ENCODE measurements at regions not wholly inside any gene's neighbourhood (a gene's known extent, or its start where the extent isn't known, plus 50 kb on each side); places are given as distances from the start of the nearest gene placed in this dataset.

DNA sequence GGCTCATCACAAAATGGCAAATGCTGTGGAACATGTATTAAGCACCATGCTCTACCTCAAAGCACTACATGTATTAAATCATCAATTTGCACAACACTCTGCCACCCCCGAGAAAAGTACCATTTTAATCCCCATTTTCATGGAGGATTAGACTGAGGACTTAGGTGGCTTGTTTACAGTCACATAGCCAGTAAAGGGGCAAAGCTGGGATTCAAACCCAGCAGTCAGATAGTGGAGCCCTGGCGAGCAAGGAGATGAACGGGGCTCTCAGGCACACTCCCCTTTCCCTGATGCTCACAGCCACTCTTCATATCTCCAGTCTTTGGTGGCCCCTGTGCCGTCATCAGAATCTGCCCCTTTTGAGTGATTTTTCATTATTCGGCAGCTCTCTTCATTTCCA, 262.9 kb downstream of the DIRAS2 start:
- Histone ChIP-seq H2AFZ (ENCODE audit: insufficient read depth, low read length, poor library complexity) (no peak overlapping the region), H3K36me3 (ENCODE audit: control insufficient read depth in 1 of 2, insufficient read depth in 2 of 2, low read length in 2 of 2) (no peaks in the 10 kb centered on the region), H2BK120ac (ENCODE audit: insufficient read depth, low read length, poor library complexity) (no peak overlapping the region), H3K4me3 (ENCODE audit: low read depth, low read length) (no peak overlapping the region), H3K23ac (ENCODE audit: low read length) (no peak overlapping the region), H3K4me2 (ENCODE audit: low read length) (no peak overlapping the region), H2BK12ac (ENCODE audit: low read length) (no peak overlapping the region), H3K79me2 (ENCODE audit: control insufficient read depth, insufficient read depth, low read length, poor library complexity) (no peaks in the 10 kb centered on the region), H3K4me1 (ENCODE audit: control insufficient read depth in 1 of 2, insufficient read depth in 2 of 2, low read length in 2 of 2) (no peaks in the 10 kb centered on the region), H3K9me3 (ENCODE audit: insufficient read depth, low read depth, low read length) (no peaks in the 10 kb centered on the region), H4K91ac (ENCODE audit: low read depth, low read length) (no peak overlapping the region), H3K14ac (ENCODE audit: low read length) (no peak overlapping the region), H4K12ac (ENCODE audit: low read depth, low read length) (no peak overlapping the region), H2AK5ac (ENCODE audit: low read length) (no peak overlapping the region), H3K4ac (ENCODE audit: low read depth, low read length) (no peak overlapping the region), H3K27ac (ENCODE audit: low read depth, low read length) (no peak overlapping the region), H3K9ac (ENCODE audit: low read length) (no peak overlapping the region), H3K18ac (ENCODE audit: low read length) (no peak overlapping the region), H3K79me1 (ENCODE audit: low read length) (no peaks in the 10 kb centered on the region), H2BK5ac (ENCODE audit: low read depth, low read length, poor library complexity) (no peak overlapping the region), H4K8ac (ENCODE audit: low read depth, low read length) (no peak overlapping the region), H3K27me3 (ENCODE audit: insufficient read depth, low read length) (no peaks in the 10 kb centered on the region)
- DNase-seq, result no peak
- WGBS (ENCODE audit: extremely low coverage, insufficient coverage, insufficient read length), result no CpG with 5 or more reads among the region's 5 CpGs

- H2BK12ac ChIP-seq (ENCODE audit: low read length), result no peak overlapping the region
- no peak overlapping the region for H3K14ac ChIP-seq (ENCODE audit: low read length)
- no peaks in the 10 kb centered on the region for H3K4me1 ChIP-seq (ENCODE audit: control insufficient read depth in 1 of 2, insufficient read depth in 2 of 2, low read length in 2 of 2)
- H3K4ac ChIP-seq (ENCODE audit: low read depth, low read length), result no peak overlapping the region
- H3K27me3 ChIP-seq (ENCODE audit: insufficient read depth, low read length), result no peaks in the 10 kb centered on the region
- H3K36me3 ChIP-seq (ENCODE audit: control insufficient read depth in 1 of 2, insufficient read depth in 2 of 2, low read length in 2 of 2), result no peaks in the 10 kb centered on the region
- no peaks in the 10 kb centered on the region for H3K9me3 ChIP-seq (ENCODE audit: insufficient read depth, low read depth, low read length)
- no peak overlapping the region for H3K23ac ChIP-seq (ENCODE audit: low read length)
- H2BK5ac ChIP-seq (ENCODE audit: low read depth, low read length, poor library complexity), result no peak overlapping the region
- no peak overlapping the region for H2BK120ac ChIP-seq (ENCODE audit: insufficient read depth, low read length, poor library complexity)
- H3K18ac ChIP-seq (ENCODE audit: low read length), result no peak overlapping the region
- no peak overlapping the region for H3K27ac ChIP-seq (ENCODE audit: low read depth, low read length)
- no peak for DNase-seq
- no peak overlapping the region for H3K4me3 ChIP-seq (ENCODE audit: low read depth, low read length)
- H3K79me1 ChIP-seq (ENCODE audit: low read length), result no peaks in the 10 kb centered on the region
- H4K91ac ChIP-seq (ENCODE audit: low read depth, low read length), result no peak overlapping the region
- H4K8ac ChIP-seq (ENCODE audit: low read depth, low read length), result no peak overlapping the region
- H2AFZ ChIP-seq (ENCODE audit: insufficient read depth, low read length, poor library complexity), result no peak overlapping the region
- no peak overlapping the region for H3K9ac ChIP-seq (ENCODE audit: low read length)
- H3K4me2 ChIP-seq (ENCODE audit: low read length), result no peak overlapping the region
- H2AK5ac ChIP-seq (ENCODE audit: low read length), result no peak overlapping the region
- WGBS (ENCODE audit: extremely low coverage, insufficient coverage, insufficient read length), result no CpG with 5 or more reads among the region's 6 CpGs
- no peak overlapping the region for H4K12ac ChIP-seq (ENCODE audit: low read depth, low read length)
- H3K79me2 ChIP-seq (ENCODE audit: control insufficient read depth, insufficient read depth, low read length, poor library complexity), result no peaks in the 10 kb centered on the region
Measured at GRCh38 chr9:90385146-90385545, 257.5 kb downstream of the DIRAS2 start.

GRCh38 chr9:90393365-90394152, 249.1 kb downstream of the DIRAS2 start:
- H3K79me1 ChIP-seq (ENCODE audit: low read length), result no peaks in the 10 kb centered on the region
- H2AFZ ChIP-seq (ENCODE audit: insufficient read depth, low read length, poor library complexity), result no peak overlapping the region
- H3K4me3 ChIP-seq (ENCODE audit: low read depth, low read length), result no peak overlapping the region
- no peak overlapping the region for H3K14ac ChIP-seq (ENCODE audit: low read length)
- H3K9me3 ChIP-seq (ENCODE audit: insufficient read depth, low read depth, low read length), result no peaks in the 10 kb centered on the region
- no peak overlapping the region for H4K91ac ChIP-seq (ENCODE audit: low read depth, low read length)
- H3K18ac ChIP-seq (ENCODE audit: low read length), result no peak overlapping the region
- H3K27ac ChIP-seq (ENCODE audit: low read depth, low read length), result no peak overlapping the region
- H2BK12ac ChIP-seq (ENCODE audit: low read length), result no peak overlapping the region
- H3K9ac ChIP-seq (ENCODE audit: low read length), result no peak overlapping the region
- no peak overlapping the region for H2BK120ac ChIP-seq (ENCODE audit: insufficient read depth, low read length, poor library complexity)
- DNase-seq, result no peak
- H3K27me3 ChIP-seq (ENCODE audit: insufficient read depth, low read length), result no peaks in the 10 kb centered on the region
- no peak overlapping the region for H3K4ac ChIP-seq (ENCODE audit: low read depth, low read length)
- H3K23ac ChIP-seq (ENCODE audit: low read length), result no peak overlapping the region
- no peaks in the 10 kb centered on the region for H3K4me1 ChIP-seq (ENCODE audit: control insufficient read depth in 1 of 2, insufficient read depth in 2 of 2, low read length in 2 of 2)
- H4K8ac ChIP-seq (ENCODE audit: low read depth, low read length), result no peak overlapping the region
- H3K4me2 ChIP-seq (ENCODE audit: low read length), result no peak overlapping the region
- no peak overlapping the region for H2AK5ac ChIP-seq (ENCODE audit: low read length)
- no peak overlapping the region for H4K12ac ChIP-seq (ENCODE audit: low read depth, low read length)
- no CpG with 5 or more reads among the region's 8 CpGs for WGBS (ENCODE audit: extremely low coverage, insufficient coverage, insufficient read length)
- no peaks in the 10 kb centered on the region for H3K79me2 ChIP-seq (ENCODE audit: control insufficient read depth, insufficient read depth, low read length, poor library complexity)
- no peaks in the 10 kb centered on the region for H3K36me3 ChIP-seq (ENCODE audit: control insufficient read depth in 1 of 2, insufficient read depth in 2 of 2, low read length in 2 of 2)
- H2BK5ac ChIP-seq (ENCODE audit: low read depth, low read length, poor library complexity), result no peak overlapping the region

DNA sequence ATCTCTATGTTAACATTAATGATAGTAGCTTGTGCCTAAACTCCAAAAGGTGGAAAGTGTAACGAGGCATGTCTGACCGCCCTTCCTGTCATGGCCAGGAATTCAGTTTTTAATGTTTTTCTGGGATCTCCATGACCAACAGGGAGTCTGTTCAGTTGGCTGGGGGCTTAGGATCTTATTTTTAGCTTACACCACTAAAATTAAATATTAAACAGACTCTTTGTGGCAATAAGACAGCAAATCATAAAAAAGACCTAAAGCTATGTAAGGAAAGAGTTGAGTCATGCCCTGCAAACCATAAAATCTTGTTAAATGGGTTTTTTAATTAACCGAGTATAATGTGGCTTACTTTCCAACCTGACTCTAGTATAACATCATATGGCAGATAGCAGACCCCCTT, 247.8 kb downstream of the DIRAS2 start:
- no peak overlapping the region for H3K4me2 ChIP-seq (ENCODE audit: low read length)
- no peak overlapping the region for H3K23ac ChIP-seq (ENCODE audit: low read length)
- H3K36me3 ChIP-seq (ENCODE audit: control insufficient read depth in 1 of 2, insufficient read depth in 2 of 2, low read length in 2 of 2), result no peaks in the 10 kb centered on the region
- no peak overlapping the region for H2BK12ac ChIP-seq (ENCODE audit: low read length)
- H3K9ac ChIP-seq (ENCODE audit: low read length), result no peak overlapping the region
- H3K27ac ChIP-seq (ENCODE audit: low read depth, low read length), result no peak overlapping the region
- H3K79me1 ChIP-seq (ENCODE audit: low read length), result no peaks in the 10 kb centered on the region
- H2AK5ac ChIP-seq (ENCODE audit: low read length), result no peak overlapping the region
- H3K14ac ChIP-seq (ENCODE audit: low read length), result no peak overlapping the region
- no peak overlapping the region for H3K4me3 ChIP-seq (ENCODE audit: low read depth, low read length)
- WGBS (ENCODE audit: extremely low coverage, insufficient coverage, insufficient read length), result no CpG with 5 or more reads among the region's 3 CpGs
- no peaks in the 10 kb centered on the region for H3K79me2 ChIP-seq (ENCODE audit: control insufficient read depth, insufficient read depth, low read length, poor library complexity)
- H3K4me1 ChIP-seq (ENCODE audit: control insufficient read depth in 1 of 2, insufficient read depth in 2 of 2, low read length in 2 of 2), result no peaks in the 10 kb centered on the region
- H2AFZ ChIP-seq (ENCODE audit: insufficient read depth, low read length, poor library complexity), result no peak overlapping the region
- H3K27me3 ChIP-seq (ENCODE audit: insufficient read depth, low read length), result no peaks in the 10 kb centered on the region
- no peak overlapping the region for H4K12ac ChIP-seq (ENCODE audit: low read depth, low read length)
- no peak overlapping the region for H3K18ac ChIP-seq (ENCODE audit: low read length)
- H4K91ac ChIP-seq (ENCODE audit: low read depth, low read length), result no peak overlapping the region
- no peak overlapping the region for H2BK5ac ChIP-seq (ENCODE audit: low read depth, low read length, poor library complexity)
- H4K8ac ChIP-seq (ENCODE audit: low read depth, low read length), result no peak overlapping the region
- H2BK120ac ChIP-seq (ENCODE audit: insufficient read depth, low read length, poor library complexity), result no peak overlapping the region
- no peaks in the 10 kb centered on the region for H3K9me3 ChIP-seq (ENCODE audit: insufficient read depth, low read depth, low read length)
- no peak for DNase-seq
- H3K4ac ChIP-seq (ENCODE audit: low read depth, low read length), result no peak overlapping the region
